Lower leg skin (tissue), 4 donors: ENCODE measurements at regions not wholly inside any gene's neighbourhood (a gene's known extent, or its start where the extent isn't known, plus 50 kb on each side); places are given as distances from the start of the nearest gene placed in this dataset.

ENCODE experiments used
- DNase-seq, 2 donors: peaks; one replicate each; pipeline ENCODE4 v3.0.0-alpha.2; 2019; ENCODE audit warnings: low spot score in 2 of 2
- H3K4me3 ChIP-seq: fragments of 200-600 bp; sonication (generic); 2 replicates; pipeline ENCODE4 v1.5.1; 2017; ENCODE audit warnings: mild to moderate bottlenecking, low read depth; ENCODE audit not compliant: poor library complexity, severe bottlenecking
- POLR2A ChIP-seq, 2 donors: fragments of 450-650 bp; IDR thresholded peaks; one replicate each; pipeline ENCODE4 v1.6.1; 2016 to 2017; ENCODE audit warnings: antibody characterized with exemption in 2 of 2, mild to moderate bottlenecking in 1 of 2, moderate library complexity in 1 of 2
- WGBS, 2 donors: methylation state at CpG; one replicate each; pipeline ENCODE4 v1.1.5; 2018; 5-methylcytosine and 5-hydroxymethylcytosine counted together
- intact Hi-C: fragments of 100-400 bp; cut with DNase I; formaldehyde crosslinking; loops from one replicate; pipeline ENCODE4 v1.15.0; 2023; ENCODE audit warnings: low total_unique reads
- TF ChIP-seq, protein P1 (sequence below), 3 donors: fragments of 450-650 bp; IDR thresholded peaks; one replicate each; pipeline ENCODE4 v1.5.1; 2016; ENCODE audit warnings: antibody characterized with exemption in 3 of 3, mild to moderate bottlenecking in 3 of 3, moderate library complexity in 2 of 3

GRCh38 chr11:91813263-91813662 is 411.4 kb upstream of the FAT3 start:
- H3K4me3 ChIP-seq, result no peak overlapping the region
- no peak for TF ChIP-seq POLR2A (IDR thresholded peaks at IDR 0.05)
- TF ChIP-seq, protein P1, sequence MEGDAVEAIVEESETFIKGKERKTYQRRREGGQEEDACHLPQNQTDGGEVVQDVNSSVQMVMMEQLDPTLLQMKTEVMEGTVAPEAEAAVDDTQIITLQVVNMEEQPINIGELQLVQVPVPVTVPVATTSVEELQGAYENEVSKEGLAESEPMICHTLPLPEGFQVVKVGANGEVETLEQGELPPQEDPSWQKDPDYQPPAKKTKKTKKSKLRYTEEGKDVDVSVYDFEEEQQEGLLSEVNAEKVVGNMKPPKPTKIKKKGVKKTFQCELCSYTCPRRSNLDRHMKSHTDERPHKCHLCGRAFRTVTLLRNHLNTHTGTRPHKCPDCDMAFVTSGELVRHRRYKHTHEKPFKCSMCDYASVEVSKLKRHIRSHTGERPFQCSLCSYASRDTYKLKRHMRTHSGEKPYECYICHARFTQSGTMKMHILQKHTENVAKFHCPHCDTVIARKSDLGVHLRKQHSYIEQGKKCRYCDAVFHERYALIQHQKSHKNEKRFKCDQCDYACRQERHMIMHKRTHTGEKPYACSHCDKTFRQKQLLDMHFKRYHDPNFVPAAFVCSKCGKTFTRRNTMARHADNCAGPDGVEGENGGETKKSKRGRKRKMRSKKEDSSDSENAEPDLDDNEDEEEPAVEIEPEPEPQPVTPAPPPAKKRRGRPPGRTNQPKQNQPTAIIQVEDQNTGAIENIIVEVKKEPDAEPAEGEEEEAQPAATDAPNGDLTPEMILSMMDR (IDR thresholded peaks at IDR 0.05), result no peak
- intact Hi-C loops, result no loop called here
- DNase-seq, result no peak

- 88 to 90% methylated on average over 3 of the region's 3 CpGs for WGBS, 2 donors
These were observed 413.7 kb upstream of the FAT3 start for GRCh38 chr11:91810871-91811270.

DNA sequence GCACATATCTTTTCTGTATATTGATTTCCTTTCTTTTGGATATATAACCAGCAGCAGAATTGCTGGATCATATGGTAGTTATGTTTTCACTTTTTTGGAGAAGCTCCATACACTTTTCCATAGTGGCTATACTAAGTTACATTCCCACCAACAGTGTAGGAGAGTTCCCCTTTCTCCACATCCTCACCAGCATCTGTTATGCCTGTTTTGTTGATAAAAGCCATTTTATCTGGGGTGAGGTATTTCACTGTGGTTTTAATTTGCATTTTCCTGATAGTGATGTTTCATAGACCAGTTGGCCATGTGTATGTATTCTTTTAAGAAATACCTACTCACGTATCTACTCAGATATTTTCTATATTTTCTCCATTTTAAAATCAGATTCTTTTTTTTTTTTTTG is 419.3 kb upstream of the FAT3 start:
- no peak overlapping the region for H3K4me3 ChIP-seq
- no peak for DNase-seq
- 93 to 96% methylated on average over 1 of the region's 1 CpG for WGBS, 2 donors
- intact Hi-C loops, result no loop called here
- no peak for TF ChIP-seq POLR2A (IDR thresholded peaks at IDR 0.05)
- TF ChIP-seq, protein P1 (IDR thresholded peaks at IDR 0.05), result no peak

More at GRCh38 chr11:91810871-91811270, 413.7 kb upstream of the FAT3 start:
- no peak for TF ChIP-seq POLR2A (IDR thresholded peaks at IDR 0.05)
- TF ChIP-seq, protein P1 (IDR thresholded peaks at IDR 0.05), result no peak
- intact Hi-C loops, result no loop called here
- no peak overlapping the region for H3K4me3 ChIP-seq
- no peak for DNase-seq

GRCh38 chr11:91804042-91804441 is 420.6 kb upstream of the FAT3 start:
- no peak for TF ChIP-seq POLR2A (IDR thresholded peaks at IDR 0.05)
- TF ChIP-seq, protein P1 (IDR thresholded peaks at IDR 0.05), result no peak
- WGBS, 2 donors, result 50 to 58% methylated on average over 1 of the region's 1 CpG
- H3K4me3 ChIP-seq, result no peak overlapping the region
- intact Hi-C loops, result no loop called here
- DNase-seq, result no peak

GRCh38 chr11:91802475-91802874 is 422.1 kb upstream of the FAT3 start:
- no peak overlapping the region for H3K4me3 ChIP-seq
- TF ChIP-seq, protein P1 (IDR thresholded peaks at IDR 0.05), result no peak
- no peak for TF ChIP-seq POLR2A (IDR thresholded peaks at IDR 0.05)
- 63 to 75% methylated on average over 6 of the region's 6 CpGs for WGBS, 2 donors
- intact Hi-C loops, result no loop called here
- no peak for DNase-seq

DNA sequence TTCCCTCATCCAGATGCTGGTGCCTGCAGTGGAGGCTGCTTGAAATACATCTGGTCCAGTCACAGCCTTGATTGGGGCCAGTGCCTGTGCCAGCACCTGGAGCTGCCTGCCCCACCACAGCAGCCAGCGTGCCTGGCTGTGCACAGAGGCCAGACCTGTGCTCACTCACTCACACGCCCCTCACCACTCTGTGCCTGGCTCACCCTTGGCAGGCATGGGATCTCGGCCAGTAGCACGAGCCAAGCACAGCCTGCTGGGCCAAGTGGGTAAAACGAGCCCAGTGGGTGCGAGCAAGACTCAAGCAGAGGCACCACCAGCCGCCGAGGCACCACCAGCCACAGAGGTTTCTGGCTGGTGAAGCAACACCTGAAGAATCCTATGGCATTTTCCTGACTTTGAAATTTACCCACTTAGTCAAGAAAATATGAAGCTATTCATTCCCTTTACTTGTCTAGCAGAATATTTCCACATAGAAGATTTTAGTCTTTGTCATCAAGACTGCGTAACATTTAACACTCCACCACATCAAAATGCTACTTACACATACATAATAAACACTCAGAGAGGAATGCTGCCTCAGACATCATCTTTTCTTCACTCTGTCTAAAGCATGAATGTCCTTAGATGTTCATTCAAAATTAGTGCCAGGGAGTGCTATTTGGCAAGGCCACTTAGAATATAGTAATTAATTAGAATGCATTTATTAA is 424.3 kb upstream of the FAT3 start:
- no peak overlapping the region for H3K4me3 ChIP-seq
- WGBS, 2 donors, result 75 to 77% methylated on average over 9 of the region's 9 CpGs
- TF ChIP-seq POLR2A (IDR thresholded peaks at IDR 0.05), result no peak
- TF ChIP-seq, protein P1 (IDR thresholded peaks at IDR 0.05), result no peak
- no peak for DNase-seq
- intact Hi-C loops, result no loop called here
